ENCODE measurements at regions not wholly inside any gene's neighbourhood (a gene's known extent, or its start where the extent isn't known, plus 50 kb on each side); places are given as distances from the start of the nearest gene placed in this dataset.

DNA sequence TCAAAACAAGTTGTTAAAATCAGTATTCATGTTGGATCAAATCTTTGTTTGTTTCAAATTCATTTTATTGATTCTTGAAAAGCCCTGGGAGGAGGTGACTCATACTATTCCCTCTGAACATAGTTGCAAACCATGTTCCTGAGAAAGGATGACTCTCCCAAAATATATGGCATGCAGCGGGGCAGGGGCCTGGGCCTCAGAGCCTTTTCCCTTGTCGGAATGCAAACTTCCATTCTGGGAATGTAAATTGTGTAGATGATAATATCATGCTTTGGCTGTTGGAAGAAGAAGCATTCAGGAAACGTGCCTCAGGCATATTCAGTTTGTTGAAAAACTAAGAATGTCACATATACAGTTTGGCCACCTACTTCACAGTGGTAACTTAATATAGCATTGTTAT is 242.0 kb downstream of the AUH start:
- ChIA-PET CTCF (no interaction called here), POLR2A (no interaction called here)
- BruUV-seq (replicated peaks), result no TSS peak
- Histone ChIP-seq H3K27ac (ENCODE audit: low read length) (no peak overlapping the region), H3K27me3 (ENCODE audit: control insufficient read depth, insufficient read depth, low read length) (no peaks in the 10 kb centered on the region), H3K9me3 (ENCODE audit: control insufficient read depth, insufficient read depth, low read depth, low read length) (no peaks in the 10 kb centered on the region; the same call in 1 of the 2 replicates), H3K36me3 (ENCODE audit: control insufficient read depth, insufficient read depth, low read length) (no peaks in the 10 kb centered on the region), H3K4me3 (ENCODE audit: low read depth in 2 of 2, low read length in 2 of 2) (no peak overlapping the region), H3K4me1 (ENCODE audit: control insufficient read depth, insufficient read depth, low read length) (0 out of 2 replicates have a peak, but pooled peaks cover 3% of the 10 kb centered on the region)
- no peak; the same call in 1 of the 2 replicates for ATAC-seq
- no peak for TF ChIP-seq TCF7L2 (IDR thresholded peaks at IDR 0.05; ENCODE audit: low read depth, low read length)
- TF ChIP-seq POLR2AphosphoS5 (IDR thresholded peaks at IDR 0.05; ENCODE audit: low read depth, low read length), result no peak
- no peak for TF ChIP-seq SIN3A (IDR thresholded peaks at IDR 0.05; ENCODE audit: borderline replicate concordance, insufficient read depth, low read depth, low read length)
- no peak for TF ChIP-seq REST (IDR thresholded peaks at IDR 0.05; ENCODE audit: insufficient read depth in 1 of 2, low read depth in 2 of 2, low read length in 1 of 2)
- TF ChIP-seq CTCF (IDR thresholded peaks at IDR 0.05), result no peak
- in situ Hi-C loops (cut with HindIII; ENCODE audit: low pct_unique_long_range_greater_than_20kb, low sequenced_read_pairs) (no loop called here), intact Hi-C loops (cut with micrococcal nuclease; ENCODE audit: unreplicated experiment) (no loop called here)
- no peak for DNase-seq (ENCODE audit: low read depth, low spot score)

- Histone ChIP-seq H3K27ac (ENCODE audit: low read length) (no peak overlapping the region), H3K36me3 (ENCODE audit: control insufficient read depth, insufficient read depth, low read length) (no peaks in the 10 kb centered on the region), H3K4me1 (ENCODE audit: control insufficient read depth, insufficient read depth, low read length) (0 out of 2 replicates have a peak, but pooled peaks cover 3% of the 10 kb centered on the region), H3K4me3 (ENCODE audit: low read depth in 2 of 2, low read length in 2 of 2) (no peak overlapping the region), H3K27me3 (ENCODE audit: control insufficient read depth, insufficient read depth, low read length) (no peaks in the 10 kb centered on the region), H3K9me3 (ENCODE audit: control insufficient read depth, insufficient read depth, low read depth, low read length) (no peaks in the 10 kb centered on the region; the same call in 1 of the 2 replicates)
- in situ Hi-C loops (cut with HindIII; ENCODE audit: low pct_unique_long_range_greater_than_20kb, low sequenced_read_pairs) (no loop called here), intact Hi-C loops (cut with micrococcal nuclease; ENCODE audit: unreplicated experiment) (no loop called here)
- DNase-seq (ENCODE audit: low read depth, low spot score) (no peak), ATAC-seq (no peak)
- POLR2A ChIA-PET, result interaction anchor here (0.8 kb wide), 1 partner anchor 37 kb away, joined by 5 read pairs; no protein-coding TSS in a partner anchor
- CTCF ChIA-PET, result no interaction called here
- no TSS peak for BruUV-seq (replicated peaks)
- TF ChIP-seq POLR2AphosphoS5 (IDR thresholded peaks at IDR 0.05; ENCODE audit: low read depth, low read length) (no peak), TCF7L2 (IDR thresholded peaks at IDR 0.05; ENCODE audit: low read depth, low read length) (no peak), CTCF (IDR thresholded peaks at IDR 0.05) (no peak), SIN3A (IDR thresholded peaks at IDR 0.05; ENCODE audit: borderline replicate concordance, insufficient read depth, low read depth, low read length) (no peak), REST (IDR thresholded peaks at IDR 0.05; ENCODE audit: insufficient read depth in 1 of 2, low read depth in 2 of 2, low read length in 1 of 2) (no peak)
Measured at GRCh38 chr9:91120200-91120599, 241.5 kb downstream of the AUH start.
